GM12865 (cell line): ENCODE measurements at regions not wholly inside any gene's neighbourhood (a gene's known extent, or its start where the extent isn't known, plus 50 kb on each side); places are given as distances from the start of the nearest gene placed in this dataset.

ENCODE experiments used
- DNase-seq: peaks from one replicate; pipeline ENCODE4 v3.0.0; 2010; ENCODE audit warnings: low read depth
- H3K4me3 ChIP-seq: 2 replicates; pipeline ENCODE4 v1.5.1; 2011; ENCODE audit warnings: mild to moderate bottlenecking, low read depth, low read length, control low read depth
- TF ChIP-seq, protein P1 (sequence below): IDR thresholded peaks from 2 replicates; pipeline ENCODE4 v1.5.1; 2011; ENCODE audit warnings: low read length, control low read depth, low read depth, inconsistent platforms; ENCODE audit not compliant: insufficient read depth; ENCODE audit errors: missing control alignments

DNA sequence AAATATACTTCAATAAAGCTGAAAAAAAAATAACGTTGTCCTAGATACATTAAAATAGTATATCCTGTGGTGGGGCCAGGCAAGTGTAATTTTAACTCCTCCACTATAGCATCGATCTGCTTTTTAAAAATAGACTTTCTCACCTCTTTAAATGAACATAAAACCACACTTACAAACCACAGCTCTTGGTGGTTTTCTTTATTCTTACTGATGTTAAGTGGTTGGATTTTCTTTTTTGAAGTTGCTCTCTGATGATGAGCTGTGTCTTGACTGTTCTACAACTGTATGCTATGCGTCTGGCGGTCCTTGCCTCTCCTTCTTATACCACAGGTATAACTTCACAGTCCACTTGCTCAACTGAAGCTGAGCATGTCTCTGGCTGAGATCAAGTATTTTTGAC lies 721.5 kb upstream of the KLHL1 start:
- peak; percentile 9 for DNase-seq
- no peak overlapping the region for H3K4me3 ChIP-seq
- TF ChIP-seq, protein P1, sequence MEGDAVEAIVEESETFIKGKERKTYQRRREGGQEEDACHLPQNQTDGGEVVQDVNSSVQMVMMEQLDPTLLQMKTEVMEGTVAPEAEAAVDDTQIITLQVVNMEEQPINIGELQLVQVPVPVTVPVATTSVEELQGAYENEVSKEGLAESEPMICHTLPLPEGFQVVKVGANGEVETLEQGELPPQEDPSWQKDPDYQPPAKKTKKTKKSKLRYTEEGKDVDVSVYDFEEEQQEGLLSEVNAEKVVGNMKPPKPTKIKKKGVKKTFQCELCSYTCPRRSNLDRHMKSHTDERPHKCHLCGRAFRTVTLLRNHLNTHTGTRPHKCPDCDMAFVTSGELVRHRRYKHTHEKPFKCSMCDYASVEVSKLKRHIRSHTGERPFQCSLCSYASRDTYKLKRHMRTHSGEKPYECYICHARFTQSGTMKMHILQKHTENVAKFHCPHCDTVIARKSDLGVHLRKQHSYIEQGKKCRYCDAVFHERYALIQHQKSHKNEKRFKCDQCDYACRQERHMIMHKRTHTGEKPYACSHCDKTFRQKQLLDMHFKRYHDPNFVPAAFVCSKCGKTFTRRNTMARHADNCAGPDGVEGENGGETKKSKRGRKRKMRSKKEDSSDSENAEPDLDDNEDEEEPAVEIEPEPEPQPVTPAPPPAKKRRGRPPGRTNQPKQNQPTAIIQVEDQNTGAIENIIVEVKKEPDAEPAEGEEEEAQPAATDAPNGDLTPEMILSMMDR: no peak

DNA sequence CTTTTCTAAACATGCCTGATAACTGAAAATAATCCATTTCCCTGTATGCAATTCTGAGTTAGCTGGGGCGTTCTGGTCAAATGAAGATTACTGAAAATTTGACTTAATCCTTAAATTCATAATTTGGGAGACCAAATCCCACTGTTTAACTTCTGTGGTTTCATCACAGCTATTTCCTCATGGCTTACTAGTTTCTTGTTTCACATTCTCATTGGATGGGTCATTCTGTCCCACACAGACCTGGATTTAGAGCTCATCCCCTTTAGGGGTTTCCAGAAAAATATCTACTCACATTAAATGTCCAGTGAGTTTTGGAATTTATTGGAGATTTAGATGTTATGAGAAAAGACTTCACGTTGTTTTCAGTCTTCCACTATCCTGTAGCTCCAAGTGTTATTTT lies 709.3 kb upstream of the KLHL1 start:
- TF ChIP-seq, protein P1: no peak

DNA sequence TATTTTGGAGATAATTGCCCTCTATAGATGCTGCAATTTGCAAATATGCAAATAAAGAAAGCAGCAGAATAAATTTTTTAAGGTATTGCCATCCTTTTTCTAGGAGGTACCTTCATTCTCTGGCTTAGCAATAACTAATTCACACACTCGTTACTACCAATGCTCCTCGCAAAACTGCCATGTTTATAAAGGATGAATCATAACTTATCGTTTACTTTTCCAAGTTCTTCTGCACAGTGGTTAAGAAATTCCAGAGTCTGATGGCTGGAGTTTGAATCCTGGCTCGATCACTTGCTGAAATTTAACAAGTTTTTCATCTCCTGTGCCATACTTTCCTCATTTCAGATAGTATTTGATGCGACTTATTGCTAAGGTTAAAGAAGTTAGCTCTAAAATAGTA lies 708.6 kb upstream of the KLHL1 start:
- H3K4me3 ChIP-seq: no peak overlapping the region
- DNase-seq: no peak
- TF ChIP-seq, protein P1: no peak

More for the DNA sequence above, 709.3 kb upstream of the KLHL1 start:
- H3K4me3 ChIP-seq: no peak overlapping the region
- DNase-seq: no peak

DNA sequence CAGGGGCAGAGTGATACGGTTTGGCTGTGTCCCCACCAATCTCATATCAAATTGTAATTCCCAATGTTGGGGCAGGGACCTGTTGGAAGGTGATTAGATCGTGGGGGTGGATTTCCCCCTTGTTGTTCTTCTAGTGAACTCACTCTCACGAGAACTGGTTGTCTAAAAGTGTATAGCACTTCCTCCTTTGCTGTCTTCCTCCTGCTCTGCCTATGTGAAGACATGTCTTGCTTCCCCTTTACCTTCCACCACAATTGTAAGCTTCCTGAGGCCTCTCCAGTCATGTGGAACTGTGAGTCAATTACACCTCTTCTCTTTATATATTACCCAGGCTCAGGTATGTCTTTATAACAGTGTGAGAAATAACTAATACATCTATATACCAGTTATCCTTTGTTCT lies 706.4 kb upstream of the KLHL1 start:
- DNase-seq: no peak
- H3K4me3 ChIP-seq: no peak overlapping the region
- TF ChIP-seq, protein P1: no peak

DNA sequence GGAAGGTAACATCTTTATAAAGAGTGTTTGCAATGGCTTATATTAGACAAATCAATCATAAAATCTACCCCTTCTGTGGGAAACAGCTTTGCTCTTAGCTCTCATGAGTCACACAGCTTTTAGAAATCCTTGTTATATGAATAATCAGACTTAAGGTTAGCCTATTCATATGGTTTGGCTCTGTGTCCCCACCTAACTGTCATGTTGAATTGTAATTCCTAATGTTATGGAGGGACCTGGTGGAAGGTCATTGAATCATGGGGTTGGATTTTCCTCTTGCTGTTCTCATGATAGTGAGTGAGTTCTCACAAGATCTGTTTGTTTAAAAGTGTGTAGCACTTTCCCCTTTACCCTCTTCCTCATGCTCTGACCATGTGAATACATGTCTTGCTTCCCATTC lies 704.2 kb upstream of the KLHL1 start:
- TF ChIP-seq, protein P1: no peak
- no peak overlapping the region for H3K4me3 ChIP-seq
- no peak for DNase-seq

DNA sequence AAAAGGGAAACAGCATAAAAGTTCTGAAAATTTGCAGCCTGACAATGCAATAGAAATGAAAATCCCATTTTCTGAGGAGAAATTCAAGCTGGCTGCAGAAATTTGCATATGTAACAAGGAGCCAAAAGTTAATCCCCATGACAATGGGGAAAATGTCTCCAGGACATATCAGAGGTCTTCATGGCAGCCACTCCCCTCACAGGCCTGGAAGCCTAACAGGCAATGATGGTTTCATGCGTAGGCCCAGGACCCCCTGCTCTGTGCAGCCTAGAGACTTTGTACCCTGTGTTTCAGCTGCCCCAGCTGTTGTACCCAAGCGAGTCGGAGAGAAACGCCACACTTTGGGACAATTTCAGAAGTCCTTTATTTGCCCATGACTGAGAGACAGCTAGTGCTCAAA lies 701.3 kb upstream of the KLHL1 start:
- DNase-seq: no peak
- TF ChIP-seq, protein P1: no peak

DNA sequence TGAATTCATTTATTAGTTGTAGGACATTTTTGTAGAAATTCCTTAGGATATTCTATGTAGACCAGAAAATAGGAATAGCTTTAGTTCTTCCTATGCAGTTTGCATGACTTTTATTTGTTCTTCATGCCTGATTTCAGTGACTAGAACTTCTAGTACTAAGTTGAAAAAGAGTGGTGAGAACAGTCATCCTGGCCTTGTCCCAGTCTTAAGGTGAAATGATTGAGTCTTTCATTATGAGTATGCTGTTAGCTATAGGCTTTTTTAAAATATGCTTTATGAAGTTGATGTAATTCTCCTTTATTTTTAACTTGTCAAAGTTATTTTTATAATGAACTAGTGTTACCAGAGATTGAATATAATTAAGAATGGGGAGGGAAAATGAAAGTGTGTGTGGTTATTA lies 690.1 kb upstream of the KLHL1 start:
- TF ChIP-seq, protein P1: no peak
- no peak for DNase-seq
- no peak overlapping the region for H3K4me3 ChIP-seq

More for the DNA sequence above, 701.3 kb upstream of the KLHL1 start:
- no peak overlapping the region for H3K4me3 ChIP-seq
